Epithelial cell of proximal tubule (primary cell): ENCODE measurements at regions not wholly inside any gene's neighbourhood (a gene's known extent, or its start where the extent isn't known, plus 50 kb on each side); places are given as distances from the start of the nearest gene placed in this dataset.

Source experiments
- DNase-seq: peaks from one replicate; pipeline ENCODE4 v3.0.0-alpha.2; 2011; ENCODE audit warnings: low read depth
- H3K4me3 ChIP-seq: 2 replicates; pipeline ENCODE4 v1.5.1; 2011; ENCODE audit warnings: low read depth, mild to moderate bottlenecking, low read length
- TF ChIP-seq, protein P1 (sequence below): conservative IDR thresholded peaks from 2 replicates; pipeline ENCODE4 v1.5.1; 2012; ENCODE audit warnings: low read depth, mild to moderate bottlenecking, low read length

- H3K4me3 ChIP-seq: no peak overlapping the region
- TF ChIP-seq, protein P1, sequence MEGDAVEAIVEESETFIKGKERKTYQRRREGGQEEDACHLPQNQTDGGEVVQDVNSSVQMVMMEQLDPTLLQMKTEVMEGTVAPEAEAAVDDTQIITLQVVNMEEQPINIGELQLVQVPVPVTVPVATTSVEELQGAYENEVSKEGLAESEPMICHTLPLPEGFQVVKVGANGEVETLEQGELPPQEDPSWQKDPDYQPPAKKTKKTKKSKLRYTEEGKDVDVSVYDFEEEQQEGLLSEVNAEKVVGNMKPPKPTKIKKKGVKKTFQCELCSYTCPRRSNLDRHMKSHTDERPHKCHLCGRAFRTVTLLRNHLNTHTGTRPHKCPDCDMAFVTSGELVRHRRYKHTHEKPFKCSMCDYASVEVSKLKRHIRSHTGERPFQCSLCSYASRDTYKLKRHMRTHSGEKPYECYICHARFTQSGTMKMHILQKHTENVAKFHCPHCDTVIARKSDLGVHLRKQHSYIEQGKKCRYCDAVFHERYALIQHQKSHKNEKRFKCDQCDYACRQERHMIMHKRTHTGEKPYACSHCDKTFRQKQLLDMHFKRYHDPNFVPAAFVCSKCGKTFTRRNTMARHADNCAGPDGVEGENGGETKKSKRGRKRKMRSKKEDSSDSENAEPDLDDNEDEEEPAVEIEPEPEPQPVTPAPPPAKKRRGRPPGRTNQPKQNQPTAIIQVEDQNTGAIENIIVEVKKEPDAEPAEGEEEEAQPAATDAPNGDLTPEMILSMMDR: no peak
- DNase-seq: no peak
Observed at GRCh38 chr6:2507016-2507415, 243.7 kb downstream of the MYLK4 start.

DNA sequence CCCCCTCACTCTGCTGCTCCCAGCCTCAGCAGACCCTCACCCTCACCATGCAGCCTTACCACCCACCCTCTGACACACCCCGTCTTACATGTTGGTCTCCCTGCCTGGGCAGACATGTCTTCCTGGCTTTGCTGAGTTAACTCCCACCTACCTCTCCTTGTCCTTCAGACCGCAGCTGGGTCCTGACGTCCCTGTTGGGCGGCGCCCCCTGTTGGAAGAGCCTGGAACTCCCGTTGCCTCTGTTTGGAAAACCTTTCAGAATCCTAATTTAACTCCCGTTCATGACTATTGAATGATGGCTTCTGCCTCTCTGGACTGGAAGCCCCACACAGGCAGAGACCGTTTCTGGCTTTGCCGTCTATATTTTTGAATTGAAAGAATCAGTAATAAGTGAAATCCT is 245.1 kb downstream of the MYLK4 start:
- TF ChIP-seq, protein P1: peak; percentile 44
- no peak for DNase-seq
- H3K4me3 ChIP-seq: no peak overlapping the region

DNA sequence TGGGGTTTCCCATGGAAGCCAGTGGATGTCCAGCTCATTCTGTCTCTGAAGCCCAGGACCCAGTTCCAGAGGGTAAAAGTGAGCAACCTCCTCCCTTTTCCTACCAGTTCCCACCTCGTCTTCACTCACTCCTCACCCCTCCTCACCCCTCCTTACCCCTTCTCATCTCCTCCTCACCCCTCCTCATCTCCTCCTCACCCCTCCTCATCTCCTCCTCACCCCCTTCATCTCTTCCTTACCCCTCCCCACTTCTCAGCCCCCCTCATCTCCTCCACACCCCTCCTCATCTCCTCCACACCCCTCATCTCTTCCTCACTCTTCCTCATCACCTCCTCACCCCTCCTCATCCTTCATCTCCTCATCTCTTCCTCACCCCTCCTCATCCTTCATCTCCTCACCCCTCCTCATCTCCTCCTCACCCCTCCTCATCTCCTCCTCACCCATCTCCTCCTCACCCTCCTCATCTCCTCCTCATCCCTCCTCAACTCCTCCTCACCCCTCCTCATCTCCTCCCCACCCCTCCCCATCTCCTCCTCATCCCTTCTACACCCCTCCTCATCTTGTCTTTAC is 246.1 kb downstream of the MYLK4 start:
- TF ChIP-seq, protein P1: no peak
- DNase-seq: no peak
- H3K4me3 ChIP-seq: no peak overlapping the region

DNA sequence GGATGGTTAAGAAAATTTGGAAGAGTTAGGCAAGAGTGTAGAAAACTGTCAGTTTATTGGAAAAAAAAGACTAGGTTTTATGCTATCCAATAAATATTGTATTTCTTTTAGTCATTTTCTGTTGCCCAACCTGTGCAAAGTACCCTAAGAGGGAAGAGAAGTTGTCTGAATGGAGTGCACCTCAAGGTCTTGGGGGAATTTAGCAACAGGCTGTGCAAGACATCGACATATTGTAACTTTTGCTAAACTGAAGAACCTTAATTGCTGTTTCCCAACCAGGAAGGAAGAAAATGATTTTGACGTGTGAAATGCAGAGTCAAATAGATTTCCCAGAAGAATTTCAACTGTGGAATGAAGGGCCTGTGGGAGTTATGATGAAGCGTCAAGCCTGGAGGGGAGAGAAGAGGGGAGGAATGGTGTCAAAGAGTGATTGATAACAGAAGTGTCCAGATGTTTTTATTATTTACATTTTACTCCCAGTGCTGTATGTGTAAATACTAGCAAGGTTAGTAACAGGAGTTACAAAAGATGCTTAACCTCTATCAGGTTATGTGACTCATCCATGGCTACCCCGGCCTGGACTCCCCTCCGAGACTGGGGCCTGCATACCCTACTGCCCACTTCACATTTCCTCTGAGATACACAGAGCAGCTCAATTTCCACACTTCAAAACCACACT is 246.8 kb downstream of the MYLK4 start:
- DNase-seq: no peak
- TF ChIP-seq, protein P1: no peak
- H3K4me3 ChIP-seq: no peak overlapping the region

DNA sequence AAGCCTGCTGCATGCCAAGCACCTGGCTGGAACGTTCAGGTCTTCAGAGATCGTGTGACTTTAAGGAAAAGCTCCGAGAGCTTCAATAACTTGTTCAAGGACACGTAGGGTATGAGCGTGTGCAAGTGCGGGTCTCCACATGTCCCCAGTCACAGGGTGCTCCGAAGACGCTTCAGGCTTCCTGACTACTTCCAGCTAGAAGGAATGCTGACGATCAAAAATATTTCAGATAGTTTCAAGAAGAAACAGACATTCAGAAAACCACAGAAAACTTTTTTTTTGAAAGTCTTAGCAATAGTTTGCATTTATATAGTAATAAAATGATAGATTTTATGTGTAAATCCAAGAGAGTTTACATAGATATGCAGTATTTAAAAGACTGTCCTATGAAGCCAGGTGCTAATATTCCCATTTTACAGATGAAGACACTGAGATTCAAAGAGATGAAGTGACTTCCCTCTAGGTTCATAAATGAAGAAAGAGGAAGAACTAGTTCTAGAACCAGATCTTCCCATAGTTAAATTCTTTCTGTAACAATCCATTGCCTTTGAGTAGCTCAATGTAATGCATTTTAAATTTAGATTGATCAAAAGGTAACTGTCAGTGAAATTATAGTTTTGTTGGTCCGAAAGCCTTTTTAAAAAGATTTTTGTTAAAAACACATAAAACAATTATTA is 247.6 kb downstream of the MYLK4 start:
- no peak overlapping the region for H3K4me3 ChIP-seq
- DNase-seq: no peak
- TF ChIP-seq, protein P1: no peak

- no peak for DNase-seq
- H3K4me3 ChIP-seq: no peak overlapping the region
- TF ChIP-seq, protein P1: no peak
Observed at GRCh38 chr6:2502096-2502997, 248.4 kb downstream of the MYLK4 start.
